Activated CD4-positive, alpha-beta T cell treated with anti-CD3 and anti-CD28 coated beads, Interleukin-2, amount 10 ng/mL, durations not matched to agents 24 days and 14 days (primary cell): ENCODE measurements at regions not wholly inside any gene's neighbourhood (a gene's known extent, or its start where the extent isn't known, plus 50 kb on each side); places are given as distances from the start of the nearest gene placed in this dataset.

Source experiments
- DNase-seq: peaks from one replicate; pipeline ENCODE4 v3.0.0; 2022
- H3K27ac Mint-ChIP-seq: one replicate; pipeline ENCODE4 v1.8.0; 2022; ENCODE audit warnings: mild to moderate bottlenecking, mixed read lengths
- H3K27me3 Mint-ChIP-seq: one replicate; pipeline ENCODE4 v1.8.0; 2022; ENCODE audit warnings: mixed read lengths
- H3K36me3 Mint-ChIP-seq: one replicate; pipeline ENCODE4 v1.8.0; 2022; ENCODE audit warnings: low read depth, mild to moderate bottlenecking, mixed read lengths
- H3K4me1 Mint-ChIP-seq: one replicate; pipeline ENCODE4 v1.8.0; 2021; ENCODE audit warnings: mixed read lengths
- H3K4me3 Mint-ChIP-seq: one replicate; pipeline ENCODE4 v1.8.0; 2022; ENCODE audit warnings: mild to moderate bottlenecking, moderate library complexity, mixed read lengths
- H3K9me3 Mint-ChIP-seq: one replicate; pipeline ENCODE4 v1.8.0; 2021; ENCODE audit warnings: mixed read lengths
- intact Hi-C: fragments of 100-400 bp; cut with micrococcal nuclease; formaldehyde crosslinking; loops from one replicate; pipeline ENCODE4 v1.15.1; 2023

- Mint-ChIP-seq H3K27me3 (no peaks in the 10 kb centered on the region), H3K27ac (no peak overlapping the region), H3K4me1 (no peaks in the 10 kb centered on the region), H3K4me3 (no peak overlapping the region), H3K36me3 (no peaks in the 10 kb centered on the region), H3K9me3 (no peaks in the 10 kb centered on the region)
- intact Hi-C loops: no loop called here
- DNase-seq: no peak
These were observed 177.3 kb upstream of the SPOPL start for GRCh38 chr2:138324068-138324771.

GRCh38 chr2:138327967-138328366, 173.6 kb upstream of the SPOPL start:
- no peaks in the 10 kb centered on the region for H3K27me3 Mint-ChIP-seq
- no peaks in the 10 kb centered on the region for H3K9me3 Mint-ChIP-seq
- H3K36me3 Mint-ChIP-seq: no peaks in the 10 kb centered on the region
- no peak overlapping the region for H3K4me3 Mint-ChIP-seq
- intact Hi-C loops: no loop called here
- no peak for DNase-seq
- no peaks in the 10 kb centered on the region for H3K4me1 Mint-ChIP-seq
- H3K27ac Mint-ChIP-seq: no peak overlapping the region

GRCh38 chr2:138329162-138329561, 172.4 kb upstream of the SPOPL start:
- no peak overlapping the region for H3K27ac Mint-ChIP-seq
- H3K9me3 Mint-ChIP-seq: no peaks in the 10 kb centered on the region
- H3K36me3 Mint-ChIP-seq: no peaks in the 10 kb centered on the region
- DNase-seq: no peak
- H3K27me3 Mint-ChIP-seq: no peaks in the 10 kb centered on the region
- H3K4me1 Mint-ChIP-seq: no peaks in the 10 kb centered on the region
- H3K4me3 Mint-ChIP-seq: no peak overlapping the region
- intact Hi-C loops: no loop called here

- H3K27me3 Mint-ChIP-seq: no peaks in the 10 kb centered on the region
- no peak for DNase-seq
- H3K27ac Mint-ChIP-seq: no peak overlapping the region
- no peaks in the 10 kb centered on the region for H3K4me1 Mint-ChIP-seq
- intact Hi-C loops: no loop called here
- no peak overlapping the region for H3K4me3 Mint-ChIP-seq
- no peaks in the 10 kb centered on the region for H3K9me3 Mint-ChIP-seq
- no peaks in the 10 kb centered on the region for H3K36me3 Mint-ChIP-seq
These were observed 172.0 kb upstream of the SPOPL start for GRCh38 chr2:138329591-138329990.

- intact Hi-C loops: no loop called here
- Mint-ChIP-seq H3K4me1 (no peaks in the 10 kb centered on the region), H3K4me3 (no peak overlapping the region), H3K9me3 (no peaks in the 10 kb centered on the region), H3K27ac (no peak overlapping the region), H3K36me3 (no peaks in the 10 kb centered on the region), H3K27me3 (no peaks in the 10 kb centered on the region)
- DNase-seq: no peak
These were observed 168.4 kb upstream of the SPOPL start for GRCh38 chr2:138333121-138333520.

- H3K9me3 Mint-ChIP-seq: no peaks in the 10 kb centered on the region
- no peak for DNase-seq
These were observed 167.9 kb upstream of the SPOPL start for GRCh38 chr2:138333677-138334076.

GRCh38 chr2:138334323-138334722, 167.2 kb upstream of the SPOPL start:
- intact Hi-C loops: no loop called here
- no peak for DNase-seq
- H3K9me3 Mint-ChIP-seq: no peaks in the 10 kb centered on the region
- H3K27ac Mint-ChIP-seq: no peak overlapping the region
- H3K27me3 Mint-ChIP-seq: no peaks in the 10 kb centered on the region
- no peaks in the 10 kb centered on the region for H3K4me1 Mint-ChIP-seq
- H3K36me3 Mint-ChIP-seq: no peaks in the 10 kb centered on the region
- no peak overlapping the region for H3K4me3 Mint-ChIP-seq

More at GRCh38 chr2:138333677-138334076, 167.9 kb upstream of the SPOPL start:
- Mint-ChIP-seq H3K36me3 (no peaks in the 10 kb centered on the region), H3K27me3 (no peaks in the 10 kb centered on the region), H3K4me1 (no peaks in the 10 kb centered on the region), H3K4me3 (no peak overlapping the region), H3K27ac (no peak overlapping the region)
- intact Hi-C loops: no loop called here

- no peak for DNase-seq
- intact Hi-C loops: no loop called here
- no peaks in the 10 kb centered on the region for H3K9me3 Mint-ChIP-seq
- H3K36me3 Mint-ChIP-seq: no peaks in the 10 kb centered on the region
- H3K4me3 Mint-ChIP-seq: no peak overlapping the region
- H3K27me3 Mint-ChIP-seq: no peaks in the 10 kb centered on the region
- no peaks in the 10 kb centered on the region for H3K4me1 Mint-ChIP-seq
- H3K27ac Mint-ChIP-seq: no peak overlapping the region
These were observed 166.5 kb upstream of the SPOPL start for GRCh38 chr2:138335036-138335435.

GRCh38 chr2:138336146-138336545, 165.4 kb upstream of the SPOPL start:
- Mint-ChIP-seq H3K27me3 (no peaks in the 10 kb centered on the region), H3K9me3 (no peaks in the 10 kb centered on the region), H3K4me3 (no peak overlapping the region), H3K27ac (no peak overlapping the region), H3K4me1 (no peaks in the 10 kb centered on the region), H3K36me3 (no peaks in the 10 kb centered on the region)
- DNase-seq: no peak
- intact Hi-C loops: no loop called here

GRCh38 chr2:138355244-138355643, 146.3 kb upstream of the SPOPL start:
- no peaks in the 10 kb centered on the region for H3K36me3 Mint-ChIP-seq
- no peaks in the 10 kb centered on the region for H3K27me3 Mint-ChIP-seq
- DNase-seq: no peak
- H3K27ac Mint-ChIP-seq: no peak overlapping the region
- no peaks in the 10 kb centered on the region for H3K4me1 Mint-ChIP-seq
- no peak overlapping the region for H3K4me3 Mint-ChIP-seq
- H3K9me3 Mint-ChIP-seq: no peaks in the 10 kb centered on the region
- intact Hi-C loops: no loop called here

- Mint-ChIP-seq H3K27ac (no peak overlapping the region), H3K4me3 (no peak overlapping the region), H3K4me1 (no peaks in the 10 kb centered on the region), H3K27me3 (no peaks in the 10 kb centered on the region), H3K36me3 (no peaks in the 10 kb centered on the region), H3K9me3 (no peaks in the 10 kb centered on the region)
- intact Hi-C loops: no loop called here
- no peak for DNase-seq
These were observed 145.4 kb upstream of the SPOPL start for GRCh38 chr2:138356178-138356577.

- Mint-ChIP-seq H3K36me3 (no peaks in the 10 kb centered on the region), H3K27ac (no peak overlapping the region), H3K27me3 (no peaks in the 10 kb centered on the region), H3K4me1 (no peaks in the 10 kb centered on the region), H3K4me3 (no peak overlapping the region), H3K9me3 (no peaks in the 10 kb centered on the region)
- no peak for DNase-seq
- intact Hi-C loops: no loop called here
These were observed 142.0 kb upstream of the SPOPL start for GRCh38 chr2:138359532-138359931.

GRCh38 chr2:138364554-138365162, 136.9 kb upstream of the SPOPL start:
- Mint-ChIP-seq H3K36me3 (no peaks in the 10 kb centered on the region), H3K27me3 (no peaks in the 10 kb centered on the region), H3K4me1 (no peaks in the 10 kb centered on the region), H3K27ac (no peak overlapping the region), H3K9me3 (no peaks in the 10 kb centered on the region), H3K4me3 (no peak overlapping the region)
- DNase-seq: no peak
- intact Hi-C loops: no loop called here

- no peaks in the 10 kb centered on the region for H3K36me3 Mint-ChIP-seq
- H3K27me3 Mint-ChIP-seq: no peaks in the 10 kb centered on the region
- no peak for DNase-seq
- H3K4me1 Mint-ChIP-seq: no peaks in the 10 kb centered on the region
- no peaks in the 10 kb centered on the region for H3K9me3 Mint-ChIP-seq
- intact Hi-C loops: no loop called here
- no peak overlapping the region for H3K27ac Mint-ChIP-seq
- H3K4me3 Mint-ChIP-seq: no peak overlapping the region
These were observed 136.0 kb upstream of the SPOPL start for GRCh38 chr2:138365581-138365980.

- H3K9me3 Mint-ChIP-seq: no peaks in the 10 kb centered on the region
- no peaks in the 10 kb centered on the region for H3K27me3 Mint-ChIP-seq
- no peak overlapping the region for H3K27ac Mint-ChIP-seq
- DNase-seq: no peak
- intact Hi-C loops: loop anchor here (5.0 to 10.0 kb wide), 2 partner anchors 425 to 503 kb away; no protein-coding TSS in a partner anchor
- no peak overlapping the region for H3K4me3 Mint-ChIP-seq
- no peaks in the 10 kb centered on the region for H3K36me3 Mint-ChIP-seq
- no peaks in the 10 kb centered on the region for H3K4me1 Mint-ChIP-seq
These were observed 131.7 kb upstream of the SPOPL start for GRCh38 chr2:138369856-138370255.
